GM21447 (cell line): ENCODE measurements at regions not wholly inside any gene's neighbourhood (a gene's known extent, or its start where the extent isn't known, plus 50 kb on each side); places are given as distances from the start of the nearest gene placed in this dataset.

Source experiments
- ATAC-seq: cut with Tn5 transposase; IDR thresholded peaks from one replicate; pipeline ENCODE4 v1.9.1; 2021; ENCODE audit not compliant: unreplicated experiment

DNA sequence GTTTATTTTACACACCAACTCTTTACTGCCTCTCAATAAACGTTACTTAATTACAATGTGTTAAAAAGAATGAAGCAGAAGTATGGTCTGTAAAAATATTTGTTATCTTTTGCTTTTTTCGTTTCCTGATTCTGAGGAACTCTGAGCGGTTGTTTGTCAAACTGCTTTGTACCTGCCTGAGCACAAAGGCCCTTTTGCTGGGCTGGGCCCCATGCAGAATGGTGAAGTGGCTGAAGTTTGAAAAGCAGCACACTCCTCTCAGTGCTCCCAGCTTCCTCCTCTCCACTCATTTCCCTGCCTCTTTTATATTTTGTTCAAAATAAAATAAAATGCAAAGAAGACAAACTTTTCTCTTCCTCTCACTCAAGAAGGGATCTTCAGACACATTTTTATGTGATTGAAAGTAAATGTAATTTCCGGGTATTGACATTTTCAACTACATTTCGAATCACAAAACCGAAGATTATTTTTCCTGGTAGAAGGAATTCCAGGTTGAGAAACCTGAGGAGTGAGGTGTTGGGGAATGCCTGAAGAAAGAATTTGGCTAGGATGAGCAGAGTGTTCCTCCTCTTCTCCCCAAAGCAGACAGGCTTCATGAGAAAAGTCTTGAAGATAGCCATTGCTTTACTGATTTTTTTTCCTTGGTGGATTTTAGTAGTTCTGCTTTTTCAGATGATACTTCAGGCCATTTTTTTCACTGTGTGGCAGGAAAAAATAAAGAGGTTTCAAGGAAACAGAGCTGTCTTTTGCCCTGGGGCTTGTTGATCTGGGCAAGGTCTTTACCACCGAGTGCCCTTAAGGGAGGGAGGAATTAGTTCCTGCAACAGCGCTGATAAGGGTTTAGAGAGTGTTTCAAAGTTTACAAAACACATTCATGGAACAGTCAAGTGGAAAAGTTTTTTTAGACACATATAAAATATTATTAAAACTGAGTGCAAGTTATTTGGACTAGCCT lies 229.8 kb downstream of the NFKBIZ start:
- no peak for ATAC-seq

DNA sequence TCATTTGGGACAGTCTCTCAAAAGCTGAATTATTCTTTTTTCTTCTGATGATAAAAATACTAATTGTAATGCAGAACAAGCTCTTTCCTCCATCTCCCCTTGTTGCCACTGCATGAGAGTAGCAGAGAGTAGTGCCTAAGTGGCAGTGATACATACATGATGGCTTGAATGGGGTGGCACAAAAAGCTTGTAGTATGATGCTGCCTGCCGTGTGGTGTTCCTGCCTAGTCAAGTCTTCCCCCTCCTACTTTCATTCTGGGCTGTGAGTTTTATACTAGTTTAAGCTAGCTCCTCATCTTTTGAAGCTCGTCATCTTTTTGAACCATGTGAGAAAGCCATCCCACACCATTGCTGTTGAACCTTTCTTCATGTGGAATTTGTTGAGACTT lies 230.5 kb downstream of the NFKBIZ start:
- no peak for ATAC-seq

DNA sequence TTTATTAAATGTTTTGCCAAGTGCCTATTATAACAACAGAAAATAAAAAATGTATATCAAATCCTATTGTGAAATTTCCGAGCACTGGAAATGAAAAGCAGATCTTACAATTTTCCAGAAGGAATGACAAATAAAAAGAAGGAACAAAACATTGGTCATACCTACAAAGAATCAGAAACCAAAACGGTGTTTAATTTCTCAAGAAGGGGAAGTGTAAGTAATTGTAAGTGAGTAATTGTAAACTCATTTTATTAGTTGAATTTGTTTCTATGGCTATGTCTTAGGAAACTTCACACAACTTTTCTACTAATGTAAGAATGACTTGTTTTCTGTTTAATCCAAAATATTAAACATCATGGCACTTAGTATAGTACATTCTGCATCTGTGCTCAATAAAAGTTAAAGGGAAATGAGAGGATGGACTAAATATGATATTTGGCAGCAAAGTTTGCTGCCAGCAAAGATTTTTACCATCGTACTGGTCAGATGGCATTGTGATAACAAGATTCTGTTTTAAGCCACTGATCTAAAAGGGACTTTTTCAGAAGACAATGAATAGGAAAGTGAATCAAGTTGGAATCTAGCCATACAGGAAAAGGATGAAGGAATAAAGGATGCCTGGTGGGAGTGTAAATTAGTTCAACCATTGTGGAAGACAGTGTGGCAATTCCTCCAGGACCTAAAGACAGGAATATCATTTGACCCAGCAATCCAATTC lies 232.4 kb downstream of the NFKBIZ start:
- ATAC-seq, result no peak

DNA sequence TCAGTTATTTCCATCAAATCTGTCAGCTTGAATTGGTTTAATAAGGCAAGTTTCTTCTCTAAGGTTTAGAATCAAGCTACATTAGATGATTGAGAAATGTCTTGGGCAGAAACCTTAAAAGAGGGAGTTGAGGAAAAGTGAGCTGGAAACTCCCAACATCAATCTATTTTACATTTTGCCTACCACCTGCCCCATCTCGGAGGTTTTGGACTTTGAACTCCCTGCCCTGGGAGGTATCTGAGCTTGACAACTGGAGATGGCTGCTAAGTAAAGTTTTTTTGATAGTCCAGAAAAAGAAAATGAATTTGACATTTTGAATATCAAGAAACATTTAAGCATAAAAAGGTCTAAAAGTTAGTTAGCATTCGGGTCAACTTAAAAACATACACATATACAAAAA lies 234.2 kb downstream of the NFKBIZ start:
- no peak for ATAC-seq

DNA sequence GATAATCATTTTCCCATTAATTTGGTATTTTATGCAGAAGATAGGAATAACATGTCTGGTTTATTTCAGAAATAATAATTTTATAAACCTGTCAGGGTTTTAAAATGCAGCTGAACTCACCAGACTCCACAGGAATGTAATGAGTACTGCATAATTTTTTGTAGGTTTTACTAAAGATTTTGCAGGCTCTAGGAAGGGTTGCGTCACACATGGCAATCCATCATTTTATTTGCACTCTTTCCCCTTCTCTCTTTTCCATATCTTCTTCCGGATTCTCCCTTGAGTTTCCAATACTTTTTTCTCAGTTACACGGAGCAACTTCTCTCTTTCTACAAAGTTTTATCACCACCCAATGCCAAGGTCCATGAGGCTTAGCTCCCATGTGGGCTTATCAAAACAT lies 234.7 kb downstream of the NFKBIZ start:
- ATAC-seq, result no peak

DNA sequence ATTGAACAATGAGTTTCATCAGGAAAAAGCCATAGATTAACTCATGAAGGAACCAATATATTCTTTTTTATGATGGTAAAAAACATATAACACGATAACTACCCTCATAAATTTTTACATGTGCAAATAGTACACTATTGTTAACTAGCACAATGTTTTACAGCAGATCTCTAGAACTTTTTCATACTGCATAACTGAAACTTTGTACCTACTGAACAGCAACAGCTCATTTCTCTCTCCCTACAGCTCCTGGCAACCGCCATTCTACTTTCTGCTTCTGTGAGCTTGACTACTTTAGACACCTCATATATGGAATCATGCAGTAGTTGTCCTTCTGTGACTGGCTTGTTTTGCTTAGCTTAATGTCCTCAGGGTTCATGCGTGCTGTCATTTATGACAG lies 235.4 kb downstream of the NFKBIZ start:
- no peak for ATAC-seq

DNA sequence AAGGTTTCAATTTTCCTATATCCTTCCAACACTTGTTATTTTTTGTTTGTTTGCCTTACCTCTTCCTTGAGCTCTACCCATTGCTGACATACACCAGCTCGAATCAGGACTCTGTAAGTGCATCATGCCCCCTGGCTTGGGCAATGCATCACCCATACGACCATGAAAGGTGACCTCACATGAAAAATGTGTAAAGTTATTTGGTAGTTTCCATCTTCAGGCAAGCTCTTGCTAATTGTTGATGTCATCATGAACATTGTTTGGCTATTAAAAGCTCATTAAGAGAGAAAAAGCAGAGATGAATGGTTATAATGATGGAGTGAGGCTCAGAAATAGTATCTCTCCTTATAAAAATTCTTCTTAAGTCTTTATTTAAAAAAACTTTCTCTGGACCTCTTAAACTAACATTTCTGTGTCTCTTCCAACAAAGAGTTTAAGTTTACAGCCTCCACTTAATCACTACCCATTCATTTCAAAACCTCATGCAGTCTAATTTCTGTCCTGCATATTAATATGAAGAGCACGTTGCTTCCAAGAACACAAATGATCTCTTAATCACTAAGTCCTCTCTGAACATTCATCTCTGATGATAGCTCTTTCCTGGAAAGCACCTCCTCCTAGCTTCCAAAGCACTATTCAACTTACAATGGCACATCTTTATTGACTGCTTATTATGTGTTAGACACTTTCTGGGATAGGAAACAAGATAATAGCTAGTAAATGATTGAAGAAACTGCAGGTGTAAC lies 236.3 kb downstream of the NFKBIZ start:
- ATAC-seq, result no peak

DNA sequence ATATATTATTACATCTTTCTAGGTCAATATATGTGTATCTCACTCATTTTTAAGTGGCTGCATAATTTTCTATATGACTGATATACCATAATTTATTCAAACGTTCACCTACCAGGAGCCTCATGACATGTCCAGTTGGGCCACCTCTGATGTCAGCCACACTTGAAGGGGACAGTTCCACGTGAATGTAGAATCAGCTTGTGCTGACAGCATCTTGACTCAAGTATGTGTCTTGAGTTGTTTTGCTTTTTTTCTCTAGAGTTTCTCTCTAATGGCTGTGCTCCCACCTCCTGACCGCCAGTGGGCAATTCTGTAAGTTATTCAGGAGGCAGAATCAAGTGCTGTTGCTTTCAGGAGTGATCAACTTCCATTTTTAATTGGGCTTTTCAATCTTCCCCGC lies 237.9 kb downstream of the NFKBIZ start:
- ATAC-seq, result no peak

DNA sequence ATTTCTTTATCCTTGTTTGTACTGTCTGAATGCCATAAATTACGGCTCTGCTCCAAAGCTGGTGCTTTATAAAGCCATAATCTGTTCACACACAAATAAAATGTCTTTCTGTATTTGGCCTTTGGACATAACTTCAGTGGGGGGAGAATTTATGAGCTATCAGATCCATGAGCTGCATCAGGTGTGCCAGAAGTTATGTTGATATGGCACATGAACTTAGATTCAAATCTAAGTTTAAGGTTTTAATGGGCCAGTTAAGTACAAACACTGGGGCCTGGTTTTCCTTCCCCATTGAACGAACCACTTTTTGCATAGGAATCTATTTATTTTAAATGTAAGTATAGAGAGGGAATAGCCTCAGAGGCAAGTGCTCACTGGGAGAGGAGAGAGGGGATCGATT lies 239.9 kb downstream of the NFKBIZ start:
- no peak for ATAC-seq

DNA sequence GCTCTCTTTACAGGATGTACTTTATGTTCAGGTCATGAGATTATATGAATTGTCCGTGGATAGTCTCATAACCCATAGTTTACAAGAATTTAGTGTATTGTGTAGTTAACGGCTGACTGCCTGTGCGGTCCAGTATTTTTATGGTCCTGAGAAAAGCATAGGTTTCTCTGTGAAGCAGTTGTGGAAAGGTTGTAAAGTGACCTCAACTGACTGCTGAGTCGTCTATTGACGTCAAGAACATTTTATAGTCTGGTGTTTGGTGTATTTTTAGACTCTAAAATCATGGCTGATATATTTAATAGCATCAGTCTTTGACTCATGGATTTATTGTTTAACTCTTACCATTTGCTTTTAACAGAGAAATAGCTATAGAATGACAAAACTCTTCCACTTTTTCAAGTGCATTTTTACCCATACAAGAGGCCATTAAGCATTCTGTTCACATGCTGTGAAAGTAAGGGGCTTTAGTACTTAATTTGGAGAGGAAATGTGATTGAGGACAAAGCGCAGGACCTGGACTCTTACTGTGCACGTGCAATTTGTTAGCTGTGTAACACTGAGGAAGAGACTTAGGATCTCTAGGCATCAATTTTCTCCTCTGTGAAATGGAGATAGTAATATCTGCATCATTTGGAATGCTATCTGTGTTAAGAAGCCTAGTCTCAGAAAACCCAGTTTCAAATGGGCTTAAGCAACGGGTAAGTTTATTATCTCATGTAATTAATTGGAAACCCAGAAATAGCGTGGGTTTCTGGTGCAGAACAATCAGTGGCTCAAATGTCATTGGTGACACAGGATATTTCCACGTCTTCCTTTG lies 240.8 kb downstream of the NFKBIZ start:
- ATAC-seq, result no peak

DNA sequence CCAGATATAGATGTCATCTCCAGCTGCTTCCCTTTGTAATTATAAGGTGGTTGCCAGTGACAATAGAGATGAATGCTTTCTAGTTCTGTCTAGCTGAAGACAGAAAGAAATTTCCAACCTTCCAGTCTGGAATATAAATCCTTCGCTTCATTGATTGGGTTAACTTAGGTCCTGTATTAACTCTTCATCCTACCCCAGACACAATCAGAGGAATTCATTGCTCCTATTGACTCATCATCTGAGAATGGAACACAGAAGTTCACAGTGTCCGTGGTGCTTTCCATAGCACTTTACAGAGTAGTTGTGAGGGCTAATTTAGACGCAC lies 241.4 kb downstream of the NFKBIZ start:
- ATAC-seq, result no peak

DNA sequence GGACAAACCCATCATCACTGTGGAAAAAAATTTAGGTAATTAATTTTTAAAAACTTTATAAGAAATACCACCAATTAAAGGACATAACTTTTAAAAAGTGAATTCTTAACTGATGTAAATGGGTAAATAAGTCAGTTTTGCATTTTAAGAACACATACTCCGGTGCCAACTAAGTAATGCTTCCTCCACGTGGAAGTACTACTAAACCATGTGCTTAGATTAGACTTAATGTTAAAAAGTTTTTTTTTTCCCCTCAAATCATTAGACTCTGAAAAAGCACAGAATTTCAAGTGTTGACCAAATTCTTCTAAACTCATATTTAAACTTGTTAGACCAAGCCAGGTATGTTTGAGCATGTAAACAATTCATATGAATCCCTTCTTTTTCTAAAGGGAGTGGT lies 242.0 kb downstream of the NFKBIZ start:
- no peak for ATAC-seq

DNA sequence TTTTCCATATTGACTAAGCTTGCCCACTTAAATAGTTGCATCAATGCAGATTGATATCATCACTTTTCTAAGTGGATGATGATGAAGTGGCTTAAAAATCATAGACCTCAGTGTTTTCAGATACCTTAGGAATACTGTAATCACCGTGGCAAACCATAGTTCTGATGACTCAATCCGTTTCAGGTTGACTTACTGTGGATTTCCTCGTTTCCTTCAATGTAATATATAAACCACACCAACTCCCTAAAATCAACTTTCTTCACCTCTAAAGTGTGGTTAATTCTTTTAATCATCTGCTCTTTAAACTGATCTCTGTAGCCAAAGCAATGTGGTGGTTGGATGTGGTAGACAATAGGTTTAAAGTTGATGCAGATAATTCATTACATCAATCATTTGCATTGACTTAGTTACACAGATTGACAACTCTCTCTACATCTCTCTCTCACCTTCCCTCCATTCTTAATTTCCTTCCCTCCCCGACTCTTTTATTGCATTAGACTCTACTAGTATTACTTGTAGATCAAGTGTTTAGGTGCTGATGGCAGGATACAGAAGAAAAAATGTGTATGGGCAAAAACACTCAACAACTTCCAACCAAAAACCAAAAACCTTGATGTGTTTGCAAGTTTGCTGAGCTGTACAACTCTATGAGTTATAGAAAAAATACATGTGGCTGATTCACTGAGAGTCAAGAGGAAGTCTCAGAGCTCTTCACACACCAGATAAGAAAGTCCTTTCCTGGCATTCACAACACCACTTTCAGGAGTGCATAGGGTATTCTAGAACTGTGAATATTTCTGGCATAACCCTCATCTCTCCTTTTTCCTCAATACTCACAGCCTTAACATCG lies 243.5 kb downstream of the NFKBIZ start:
- no peak for ATAC-seq

DNA sequence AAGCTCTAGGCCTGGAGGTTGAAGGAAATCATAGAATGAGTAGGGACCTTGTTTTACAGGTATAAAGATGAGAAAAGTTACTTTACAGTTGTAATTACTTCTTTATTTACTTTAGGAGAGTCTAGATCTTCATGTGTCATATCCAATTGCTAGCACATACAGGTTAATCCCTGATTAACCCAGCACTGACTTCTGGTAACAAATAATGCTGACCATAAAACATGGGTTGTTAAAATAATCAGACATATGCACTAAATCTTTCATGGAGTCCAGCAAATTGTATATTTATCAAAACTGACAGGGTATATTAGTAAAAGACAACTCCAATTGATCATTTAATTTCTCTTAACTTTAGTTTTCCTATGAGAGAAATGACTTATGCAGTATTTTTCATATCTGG lies 245.2 kb downstream of the NFKBIZ start:
- no peak for ATAC-seq

DNA sequence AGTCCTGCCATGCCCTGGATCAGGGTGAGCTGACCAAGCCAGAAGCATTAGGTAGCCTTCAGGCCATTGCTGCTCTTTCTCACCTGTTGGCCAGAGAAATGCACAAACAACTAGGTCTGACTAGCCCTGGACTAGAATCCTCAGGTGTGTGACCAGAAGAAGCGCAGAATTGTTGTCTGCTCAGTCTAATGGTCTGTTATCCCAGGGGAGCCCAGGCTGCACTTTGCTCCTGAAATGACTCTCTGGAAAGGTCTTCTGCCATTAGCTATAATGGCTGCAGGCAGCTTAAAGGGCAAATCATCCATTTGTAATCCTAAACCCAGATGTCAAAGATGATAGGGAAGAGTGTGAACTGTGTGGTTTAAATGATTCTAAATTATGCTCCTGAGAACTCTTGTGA lies 246.1 kb downstream of the NFKBIZ start:
- no peak for ATAC-seq

DNA sequence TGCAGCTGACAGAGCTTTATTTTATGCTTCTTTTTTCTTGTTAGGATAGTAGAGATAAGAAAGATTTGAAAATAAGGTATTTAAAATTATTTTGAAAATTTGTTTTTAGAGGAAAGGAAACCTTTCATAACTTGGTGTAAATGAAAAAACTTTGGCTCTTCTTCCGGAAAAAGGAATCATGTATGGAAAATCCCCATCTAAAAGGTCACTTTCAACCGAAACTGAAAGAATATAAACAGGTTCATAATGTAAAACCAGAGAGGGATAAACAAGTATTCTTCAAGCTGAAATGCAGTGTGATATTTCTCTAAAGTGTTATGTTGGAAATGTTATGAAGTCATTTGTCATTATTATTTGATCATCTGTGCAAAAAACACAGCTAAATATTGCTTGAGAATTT lies 246.8 kb downstream of the NFKBIZ start:
- no peak for ATAC-seq

DNA sequence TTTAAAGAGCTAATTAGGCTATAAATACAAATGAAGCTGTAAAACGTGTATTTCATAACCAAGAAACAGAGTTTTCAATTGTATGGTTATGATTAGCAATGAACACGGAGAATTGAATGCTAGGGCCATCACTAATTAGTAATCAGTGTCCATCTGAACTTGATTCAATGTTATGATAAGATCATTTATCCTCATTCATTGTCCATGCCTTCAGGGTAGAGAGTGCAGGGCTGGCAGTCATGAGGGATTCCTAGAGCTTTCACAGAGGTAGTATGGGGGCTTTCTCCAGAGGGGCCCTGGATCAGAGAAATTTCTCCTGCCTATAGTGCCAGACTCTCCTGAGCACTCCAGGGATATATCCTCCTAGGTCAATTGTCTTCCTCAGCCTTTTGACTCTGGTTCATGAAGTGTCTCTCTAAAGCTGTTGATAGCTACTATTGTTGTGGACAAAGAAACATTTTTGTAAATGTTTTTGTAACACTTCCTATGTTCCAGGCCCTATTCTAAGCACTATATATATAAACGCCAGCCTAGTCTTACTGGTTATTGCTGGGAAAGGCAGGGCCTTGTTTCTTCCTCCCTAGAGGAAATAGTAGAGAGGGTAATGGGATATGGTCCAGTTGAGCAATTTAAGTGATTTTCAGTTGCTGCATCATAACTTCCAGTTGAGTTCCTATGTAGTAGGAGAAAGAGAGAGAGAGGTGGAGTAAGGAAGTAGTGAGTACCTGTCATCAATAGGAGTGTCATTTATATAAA lies 249.0 kb downstream of the NFKBIZ start:
- no peak for ATAC-seq

DNA sequence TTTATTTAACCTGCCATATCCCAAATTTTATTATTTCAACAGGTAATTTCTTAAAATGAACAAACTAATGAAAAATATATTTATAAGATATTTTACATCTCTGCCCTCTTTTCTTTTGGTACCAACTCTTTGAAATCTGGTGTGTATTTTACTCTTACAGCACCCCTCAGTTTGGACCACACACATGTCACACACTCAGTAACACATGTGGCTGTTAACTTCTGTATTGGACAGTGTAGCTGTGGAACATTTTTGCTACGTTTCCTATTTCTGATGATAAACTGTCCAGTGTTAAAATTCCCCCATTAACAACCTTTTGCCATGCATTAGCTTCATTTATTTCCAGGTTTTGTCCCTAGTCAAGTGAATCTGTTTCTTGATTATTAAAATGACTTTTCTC lies 250.6 kb downstream of the NFKBIZ start:
- ATAC-seq, result no peak

DNA sequence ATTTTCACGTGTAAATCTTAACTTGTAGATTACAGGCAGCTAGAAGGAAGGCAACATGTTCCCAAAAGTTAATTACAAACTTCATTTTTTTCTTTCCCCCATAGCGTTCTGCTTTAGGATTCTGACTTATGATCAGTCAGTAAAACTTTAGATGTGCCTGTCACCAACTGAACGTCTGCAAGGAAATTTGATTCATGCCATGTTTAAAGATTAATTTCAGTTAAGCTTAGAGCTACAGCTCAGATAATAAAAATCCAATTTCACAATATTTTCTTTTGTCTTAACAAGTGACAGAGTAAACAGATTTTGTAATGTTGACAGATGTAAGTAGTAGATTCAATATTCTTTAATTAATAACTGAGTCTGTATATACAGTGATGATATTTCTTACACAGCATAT lies 253.1 kb downstream of the NFKBIZ start:
- ATAC-seq, result no peak
